ENCODE measurements at regions not wholly inside any gene's neighbourhood (a gene's known extent, or its start where the extent isn't known, plus 50 kb on each side); places are given as distances from the start of the nearest gene placed in this dataset.

DNA sequence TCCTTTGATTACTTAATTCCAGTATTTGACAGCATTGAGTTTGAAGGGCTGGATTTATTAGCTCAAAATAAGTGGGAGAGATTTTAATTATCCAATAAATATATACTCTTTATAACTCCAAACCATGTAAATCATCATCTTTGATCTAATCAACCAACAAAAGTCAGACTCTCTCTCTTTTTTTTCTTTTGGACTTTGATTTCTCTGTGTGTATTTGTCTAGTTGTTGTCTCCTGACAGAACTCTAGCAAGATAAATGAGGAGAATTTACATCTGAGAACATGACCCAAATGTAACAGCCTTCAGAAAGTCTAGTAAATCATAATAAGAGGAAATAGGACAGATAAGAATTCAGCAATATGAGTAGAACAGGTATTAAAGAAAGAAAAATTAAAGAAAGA, 567.1 kb downstream of the PPARGC1A start:
- Histone ChIP-seq H3K27me3 (no peaks in the 10 kb centered on the region), H3K27ac (no peak overlapping the region), H3K36me3 (replicated peaks in 1 of 2) (no peaks in the 10 kb centered on the region), H3K4me3 (no peak overlapping the region), H3K9me3 (replicated peaks in 1 of 3) (no peaks in the 10 kb centered on the region), H3K4me1 (replicated peaks in 1 of 2) (no peaks in the 10 kb centered on the region)
- no peak for DNase-seq
- TF ChIP-seq, protein P1, sequence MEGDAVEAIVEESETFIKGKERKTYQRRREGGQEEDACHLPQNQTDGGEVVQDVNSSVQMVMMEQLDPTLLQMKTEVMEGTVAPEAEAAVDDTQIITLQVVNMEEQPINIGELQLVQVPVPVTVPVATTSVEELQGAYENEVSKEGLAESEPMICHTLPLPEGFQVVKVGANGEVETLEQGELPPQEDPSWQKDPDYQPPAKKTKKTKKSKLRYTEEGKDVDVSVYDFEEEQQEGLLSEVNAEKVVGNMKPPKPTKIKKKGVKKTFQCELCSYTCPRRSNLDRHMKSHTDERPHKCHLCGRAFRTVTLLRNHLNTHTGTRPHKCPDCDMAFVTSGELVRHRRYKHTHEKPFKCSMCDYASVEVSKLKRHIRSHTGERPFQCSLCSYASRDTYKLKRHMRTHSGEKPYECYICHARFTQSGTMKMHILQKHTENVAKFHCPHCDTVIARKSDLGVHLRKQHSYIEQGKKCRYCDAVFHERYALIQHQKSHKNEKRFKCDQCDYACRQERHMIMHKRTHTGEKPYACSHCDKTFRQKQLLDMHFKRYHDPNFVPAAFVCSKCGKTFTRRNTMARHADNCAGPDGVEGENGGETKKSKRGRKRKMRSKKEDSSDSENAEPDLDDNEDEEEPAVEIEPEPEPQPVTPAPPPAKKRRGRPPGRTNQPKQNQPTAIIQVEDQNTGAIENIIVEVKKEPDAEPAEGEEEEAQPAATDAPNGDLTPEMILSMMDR (IDR thresholded peaks at IDR 0.05) = no peak
- TF ChIP-seq POLR2A (IDR thresholded peaks at IDR 0.05) = no peak
- intact Hi-C loops (cut with DNase I) = no loop called here

- Histone ChIP-seq H3K4me1 (replicated peaks in 1 of 2) (no peaks in the 10 kb centered on the region), H3K27me3 (no peaks in the 10 kb centered on the region), H3K27ac (no peak overlapping the region), H3K36me3 (replicated peaks in 1 of 2) (no peaks in the 10 kb centered on the region), H3K4me3 (no peak overlapping the region), H3K9me3 (replicated peaks in 1 of 3) (no peaks in the 10 kb centered on the region)
- WGBS, 4 donors = 42 to 67% (median 58%) methylated on average over 1 of the region's 1 CpG
- intact Hi-C loops (cut with DNase I) = no loop called here
- TF ChIP-seq POLR2A (IDR thresholded peaks at IDR 0.05) = no peak
- TF ChIP-seq, protein P1 (IDR thresholded peaks at IDR 0.05) = no peak
- no peak for DNase-seq
These were observed 568.8 kb downstream of the PPARGC1A start for GRCh38 chr4:23320931-23321587.

GRCh38 chr4:23312686-23313085, 577.2 kb downstream of the PPARGC1A start:
- H3K4me3 ChIP-seq = no peak overlapping the region
- H3K36me3 ChIP-seq (replicated peaks in 1 of 2) = no peaks in the 10 kb centered on the region
- intact Hi-C loops (cut with DNase I) = no loop called here
- no peak for DNase-seq
- no peak overlapping the region for H3K27ac ChIP-seq
- H3K27me3 ChIP-seq = no peaks in the 10 kb centered on the region
- TF ChIP-seq, protein P1 (IDR thresholded peaks at IDR 0.05) = no peak
- TF ChIP-seq POLR2A (IDR thresholded peaks at IDR 0.05) = no peak
- no peaks in the 10 kb centered on the region for H3K4me1 ChIP-seq (replicated peaks in 1 of 2)
- H3K9me3 ChIP-seq (replicated peaks in 1 of 3) = no peaks in the 10 kb centered on the region

GRCh38 chr4:23311983-23312382, 577.9 kb downstream of the PPARGC1A start:
- no peak for DNase-seq
- no peaks in the 10 kb centered on the region for H3K4me1 ChIP-seq (replicated peaks in 1 of 2)
- intact Hi-C loops (cut with DNase I) = no loop called here
- H3K36me3 ChIP-seq (replicated peaks in 1 of 2) = no peaks in the 10 kb centered on the region
- no peaks in the 10 kb centered on the region for H3K27me3 ChIP-seq
- no peak for TF ChIP-seq POLR2A (IDR thresholded peaks at IDR 0.05)
- TF ChIP-seq, protein P1 (IDR thresholded peaks at IDR 0.05) = no peak
- WGBS, 4 donors = 67 to 76% (median 71%) methylated on average over 3 of the region's 3 CpGs
- no peaks in the 10 kb centered on the region for H3K9me3 ChIP-seq (replicated peaks in 1 of 3)
- no peak overlapping the region for H3K27ac ChIP-seq
- no peak overlapping the region for H3K4me3 ChIP-seq
